K562 (cell line): ENCODE measurements at regions not wholly inside any gene's neighbourhood (a gene's known extent, or its start where the extent isn't known, plus 50 kb on each side); places are given as distances from the start of the nearest gene placed in this dataset.

Experiments used
- CEBPB ChIP-seq: fragments of 450-650 bp; IDR thresholded peaks from 2 replicates; pipeline ENCODE4 v1.6.1; 2016; ENCODE audit warnings: missing genetic modification characterization, missing compliant biosample characterization
- ESRRA ChIP-seq: fragments of 450-650 bp; IDR thresholded peaks from 2 replicates; pipeline ENCODE4 v1.6.1; 2014; ENCODE audit warnings: low read depth, mild to moderate bottlenecking, moderate library complexity, borderline replicate concordance
- RFX5 ChIP-seq: IDR thresholded peaks from 2 replicates; pipeline ENCODE4 v1.6.1; 2011; ENCODE audit warnings: low read depth, mild to moderate bottlenecking, improper control_type of control experiment, low read length
- ZBTB49 ChIP-seq: sonication (generic); formaldehyde crosslinking; IDR thresholded peaks from 2 replicates; pipeline ENCODE4 v1.8.0; 2022; ENCODE audit warnings: missing genetic modification reagents, mild to moderate bottlenecking, borderline replicate concordance
- ZNF146 ChIP-seq: IDR thresholded peaks from one replicate; pipeline ENCODE4 v1.6.1; 2018; ENCODE audit warnings: missing compliant biosample characterization; ENCODE audit not compliant: unreplicated experiment

- no peak for TF ChIP-seq CEBPB
- no peak for TF ChIP-seq ZBTB49 (CRISPR knock-in tag)
- TF ChIP-seq ESRRA = no peak
- TF ChIP-seq ZNF146 (CRISPR knock-in tag) = no peak
- no peak for TF ChIP-seq RFX5
Observed at GRCh38 chr4:15238720-15239119, 189.1 kb upstream of the C1QTNF7 start.
